Adrenal gland (tissue), 5 donors: ENCODE measurements at regions not wholly inside any gene's neighbourhood (a gene's known extent, or its start where the extent isn't known, plus 50 kb on each side); places are given as distances from the start of the nearest gene placed in this dataset.

Source experiments
- POLR2A ChIP-seq, 2 donors: fragments of 450-650 bp; IDR thresholded peaks; one replicate each; pipeline ENCODE4 v1.6.1; 2017; ENCODE audit warnings: antibody characterized with exemption in 2 of 2, mild to moderate bottlenecking in 2 of 2, moderate library complexity in 1 of 2
- TF ChIP-seq, protein P1 (sequence below), 6 experiments: fragments of 450-650 bp in 4 of 6; fragments of 200-600 bp in 2 of 6; sonication (generic) in 1 of 6; IDR thresholded peaks; 1 replicate in 5 of 6; 2 replicates in 1 of 6; pipeline versions ENCODE4 v1.5.1 to v1.8.0; 2016 to 2021; ENCODE audit warnings: antibody characterized with exemption in 6 of 6, mild to moderate bottlenecking in 2 of 6, moderate library complexity in 1 of 6
- donor health status: DM: no; HTN: no; CAD: no.

- TF ChIP-seq POLR2A (IDR thresholded peaks at IDR 0.05), result no peak
- TF ChIP-seq, protein P1, sequence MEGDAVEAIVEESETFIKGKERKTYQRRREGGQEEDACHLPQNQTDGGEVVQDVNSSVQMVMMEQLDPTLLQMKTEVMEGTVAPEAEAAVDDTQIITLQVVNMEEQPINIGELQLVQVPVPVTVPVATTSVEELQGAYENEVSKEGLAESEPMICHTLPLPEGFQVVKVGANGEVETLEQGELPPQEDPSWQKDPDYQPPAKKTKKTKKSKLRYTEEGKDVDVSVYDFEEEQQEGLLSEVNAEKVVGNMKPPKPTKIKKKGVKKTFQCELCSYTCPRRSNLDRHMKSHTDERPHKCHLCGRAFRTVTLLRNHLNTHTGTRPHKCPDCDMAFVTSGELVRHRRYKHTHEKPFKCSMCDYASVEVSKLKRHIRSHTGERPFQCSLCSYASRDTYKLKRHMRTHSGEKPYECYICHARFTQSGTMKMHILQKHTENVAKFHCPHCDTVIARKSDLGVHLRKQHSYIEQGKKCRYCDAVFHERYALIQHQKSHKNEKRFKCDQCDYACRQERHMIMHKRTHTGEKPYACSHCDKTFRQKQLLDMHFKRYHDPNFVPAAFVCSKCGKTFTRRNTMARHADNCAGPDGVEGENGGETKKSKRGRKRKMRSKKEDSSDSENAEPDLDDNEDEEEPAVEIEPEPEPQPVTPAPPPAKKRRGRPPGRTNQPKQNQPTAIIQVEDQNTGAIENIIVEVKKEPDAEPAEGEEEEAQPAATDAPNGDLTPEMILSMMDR (IDR thresholded peaks at IDR 0.05), result no peak
Measured at GRCh38 chr4:64876021-64876420, 466.8 kb upstream of the TECRL start.
